Loucy (cell line): ENCODE measurements at regions not wholly inside any gene's neighbourhood (a gene's known extent, or its start where the extent isn't known, plus 50 kb on each side); places are given as distances from the start of the nearest gene placed in this dataset.

Experiments
- H2AFZ ChIP-seq: fragments of 200-600 bp; sonication (generic); 2 replicates; pipeline ENCODE4 v1.6.0; 2016; ENCODE audit warnings: antibody characterized with exemption, mild to moderate bottlenecking, low read length, moderate library complexity
- H3F3A ChIP-seq: fragments of 200-600 bp; 2 replicates; pipeline ENCODE4 v1.6.0; 2016; ENCODE audit warnings: antibody characterized with exemption, low read depth, mild to moderate bottlenecking
- H3K27me3 ChIP-seq: fragments of 200-600 bp; sonication (generic); 2 replicates; pipeline ENCODE4 v1.6.1; 2014; ENCODE audit warnings: low read length, mild to moderate bottlenecking; ENCODE audit not compliant: insufficient read depth, poor library complexity, severe bottlenecking
- H3K36me3 ChIP-seq: fragments of 200-600 bp; sonication (generic); 2 replicates; pipeline ENCODE4 v1.6.1; 2016; ENCODE audit warnings: low read length; ENCODE audit not compliant: insufficient read depth
- H3K4me1 ChIP-seq: fragments of 200-600 bp; sonication (generic); 2 replicates; pipeline ENCODE4 v1.5.1; 2014; ENCODE audit warnings: low read length, mild to moderate bottlenecking; ENCODE audit not compliant: insufficient read depth, poor library complexity, severe bottlenecking
- H3K4me2 ChIP-seq: fragments of 200-600 bp; sonication (generic); 2 replicates; pipeline ENCODE4 v1.6.0; 2014; ENCODE audit warnings: antibody characterized with exemption, low read length, low read depth, mild to moderate bottlenecking; ENCODE audit not compliant: poor library complexity, severe bottlenecking
- H3K4me3 ChIP-seq: fragments of 200-600 bp; sonication (generic); 2 replicates; pipeline ENCODE4 v1.5.1; 2014; ENCODE audit warnings: low read length, mild to moderate bottlenecking, mixed read lengths; ENCODE audit not compliant: poor library complexity, severe bottlenecking
- H3K79me2 ChIP-seq: fragments of 200-600 bp; sonication (generic); 2 replicates; pipeline ENCODE4 v1.6.1; 2014; ENCODE audit warnings: low read length; ENCODE audit not compliant: insufficient read depth
- H3K9ac ChIP-seq: fragments of 200-600 bp; sonication (generic); 2 replicates; pipeline ENCODE4 v1.6.0; 2014; ENCODE audit warnings: mild to moderate bottlenecking, low read depth, low read length, moderate library complexity; ENCODE audit not compliant: poor library complexity, severe bottlenecking
- H3K9me2 ChIP-seq: fragments of 200-600 bp; sonication (generic); replicated peaks from 2 replicates; pipeline ENCODE4 v1.6.1; 2016; ENCODE audit warnings: low read depth, low read length, mixed read lengths
- H3K9me3 ChIP-seq: fragments of 200-600 bp; sonication (generic); 2 replicates; pipeline ENCODE4 v1.6.1; 2014; ENCODE audit warnings: mild to moderate bottlenecking, antibody characterized with exemption, low read length, low read depth; ENCODE audit not compliant: insufficient read depth
- H4K20me1 ChIP-seq: fragments of 200-600 bp; sonication (generic); 2 replicates; pipeline ENCODE4 v1.6.0; 2014; ENCODE audit warnings: antibody characterized with exemption, low read length, mild to moderate bottlenecking; ENCODE audit not compliant: insufficient read depth, poor library complexity, severe bottlenecking
- CTCF ChIP-seq: fragments of 200-600 bp; sonication (generic); conservative IDR thresholded peaks from 2 replicates; pipeline ENCODE4 v1.5.1; 2014; ENCODE audit warnings: mild to moderate bottlenecking, antibody characterized with exemption, low read length
- EZH2phosphoT487 ChIP-seq: fragments of 200-600 bp; IDR thresholded peaks from 2 replicates; pipeline ENCODE4 v1.6.1; 2018; ENCODE audit warnings: antibody characterized with exemption, mild to moderate bottlenecking, moderate library complexity, borderline replicate concordance

DNA sequence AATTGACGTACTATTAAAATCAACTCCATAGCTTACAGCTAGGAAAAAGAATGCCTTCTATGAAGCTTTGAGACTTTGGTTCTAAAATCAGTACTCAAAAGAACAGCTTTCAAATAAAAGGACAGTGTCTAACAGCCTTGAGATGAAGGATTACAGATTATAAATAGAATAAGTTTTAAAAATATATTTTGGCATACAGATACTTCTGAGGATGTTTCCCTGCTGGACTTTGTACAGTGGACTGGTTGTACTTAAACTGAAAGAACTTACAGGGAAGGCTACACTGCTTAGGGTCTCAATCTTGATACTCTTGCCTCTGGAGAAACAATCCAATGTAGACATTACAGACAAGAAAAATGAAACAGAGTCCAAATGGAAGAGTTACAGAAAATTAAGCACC is 452.7 kb downstream of the CETN3 start:
- no peaks in the 10 kb centered on the region for H3K27me3 ChIP-seq
- no peak overlapping the region for H3K4me3 ChIP-seq
- H3K9ac ChIP-seq = no peak overlapping the region
- no peaks in the 10 kb centered on the region for H3K4me1 ChIP-seq
- H3F3A ChIP-seq = no peaks in the 10 kb centered on the region
- no peaks in the 10 kb centered on the region for H3K36me3 ChIP-seq
- H4K20me1 ChIP-seq = no peaks in the 10 kb centered on the region
- no peak overlapping the region for H2AFZ ChIP-seq
- H3K9me3 ChIP-seq = no peaks in the 10 kb centered on the region
- H3K4me2 ChIP-seq = no peak overlapping the region
- no peaks in the 10 kb centered on the region for H3K9me2 ChIP-seq
- no peaks in the 10 kb centered on the region for H3K79me2 ChIP-seq
- no peak for TF ChIP-seq EZH2phosphoT487
- no peak for TF ChIP-seq CTCF

- Histone ChIP-seq H3F3A (no peaks in the 10 kb centered on the region), H4K20me1 (no peaks in the 10 kb centered on the region), H3K79me2 (no peaks in the 10 kb centered on the region), H3K9me3 (no peaks in the 10 kb centered on the region), H3K9me2 (no peaks in the 10 kb centered on the region), H3K4me2 (no peak overlapping the region), H3K36me3 (no peaks in the 10 kb centered on the region), H3K9ac (no peak overlapping the region), H3K4me1 (no peaks in the 10 kb centered on the region), H3K27me3 (no peaks in the 10 kb centered on the region), H2AFZ (no peak overlapping the region), H3K4me3 (no peak overlapping the region)
- no peak for TF ChIP-seq CTCF
These were observed 454.6 kb downstream of the CETN3 start for GRCh38 chr5:89954916-89955315.

GRCh38 chr5:89951876-89952275 is 457.7 kb downstream of the CETN3 start:
- Histone ChIP-seq H3K4me2 (no peak overlapping the region), H4K20me1 (no peaks in the 10 kb centered on the region), H3K27me3 (no peaks in the 10 kb centered on the region), H3K79me2 (no peaks in the 10 kb centered on the region), H3K9me2 (no peaks in the 10 kb centered on the region), H3K9ac (no peak overlapping the region), H3K36me3 (no peaks in the 10 kb centered on the region), H3K9me3 (no peaks in the 10 kb centered on the region), H3K4me1 (no peaks in the 10 kb centered on the region), H3K4me3 (no peak overlapping the region), H2AFZ (no peak overlapping the region), H3F3A (no peaks in the 10 kb centered on the region)
- no peak for TF ChIP-seq CTCF
- no peak for TF ChIP-seq EZH2phosphoT487
